Urinary bladder (tissue), 3 donors: ENCODE measurements at regions not wholly inside any gene's neighbourhood (a gene's known extent, or its start where the extent isn't known, plus 50 kb on each side); places are given as distances from the start of the nearest gene placed in this dataset.
A peak's percentile ranks its signal among the peaks of the same experiment; 100 is the strongest.

Experiments used
- DNase-seq: peaks from one replicate; pipeline ENCODE4 v3.0.0-alpha.2; 2015; ENCODE audit errors: extremely low spot score
- H3K27ac ChIP-seq: one replicate; pipeline ENCODE4 v1.5.1; 2013; ENCODE audit warnings: low read depth, mild to moderate bottlenecking, moderate library complexity
- H3K36me3 ChIP-seq: one replicate; pipeline ENCODE4 v1.6.1; 2013; ENCODE audit warnings: mild to moderate bottlenecking, moderate library complexity; ENCODE audit not compliant: insufficient read depth
- H3K4me1 ChIP-seq: one replicate; pipeline ENCODE4 v1.6.1; 2013; ENCODE audit warnings: mild to moderate bottlenecking, moderate library complexity; ENCODE audit not compliant: insufficient read depth
- H3K4me3 ChIP-seq: one replicate; pipeline ENCODE4 v1.5.1; 2013; ENCODE audit warnings: low read depth, low read length
- WGBS: extraction: QIAGEN DNeasy Blood & Tissue Kit; methylation state at CpG from one replicate; pipeline ENCODE4 v1.1.7; 2013; 5-methylcytosine and 5-hydroxymethylcytosine counted together
- donor health status: healthy with polysubstance abuse.
- donor health status: healthy.

DNA sequence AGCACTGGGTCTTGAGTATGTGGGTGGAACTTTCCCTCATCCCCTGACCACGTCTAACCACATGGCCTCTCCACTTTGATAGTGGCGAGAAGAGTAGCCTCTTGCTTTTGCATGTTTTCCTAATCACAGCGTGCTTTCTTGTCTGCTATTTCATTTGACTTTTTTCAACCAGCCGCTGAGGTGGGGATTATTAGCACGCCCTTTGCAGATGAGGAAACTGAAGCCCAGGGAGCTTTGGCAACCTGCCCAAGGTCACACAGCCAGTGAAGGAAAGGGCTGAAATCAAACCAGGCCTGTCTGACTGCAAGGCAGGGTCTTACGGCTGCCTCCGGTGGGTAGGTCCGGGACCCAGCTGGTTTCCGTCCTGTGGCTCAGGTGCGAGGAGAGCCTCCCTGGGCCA, 106.5 kb upstream of the MSX2 start:
- Histone ChIP-seq H3K4me3 (no peak overlapping the region), H3K36me3 (no peaks in the 10 kb centered on the region), H3K4me1 (no peaks in the 10 kb centered on the region), H3K27ac (peak overlapping the region; percentile 57)
- DNase-seq: no peak
- WGBS: 74% methylated on average over 10 of the region's 10 CpGs

GRCh38 chr5:174618589-174618988, 105.8 kb upstream of the MSX2 start:
- no peaks in the 10 kb centered on the region for H3K36me3 ChIP-seq
- DNase-seq: no peak
- H3K27ac ChIP-seq: no peak overlapping the region
- no peaks in the 10 kb centered on the region for H3K4me1 ChIP-seq
- H3K4me3 ChIP-seq: no peak overlapping the region
- 35% methylated on average over 4 of the region's 4 CpGs for WGBS

- no peak for DNase-seq
- 98% methylated on average over 4 of the region's 4 CpGs for WGBS
- no peaks in the 10 kb centered on the region for H3K4me1 ChIP-seq
Measured at GRCh38 chr5:174622067-174622466, 102.3 kb upstream of the MSX2 start.

GRCh38 chr5:174623018-174623417, 101.4 kb upstream of the MSX2 start:
- Histone ChIP-seq H3K4me1 (no peaks in the 10 kb centered on the region), H3K27ac (no peak overlapping the region), H3K4me3 (no peak overlapping the region), H3K36me3 (no peaks in the 10 kb centered on the region)
- DNase-seq: no peak
- 97% methylated on average over 1 of the region's 1 CpG for WGBS

More at GRCh38 chr5:174622067-174622466, 102.3 kb upstream of the MSX2 start:
- no peak overlapping the region for H3K27ac ChIP-seq
- no peak overlapping the region for H3K4me3 ChIP-seq
- H3K36me3 ChIP-seq: no peaks in the 10 kb centered on the region

DNA sequence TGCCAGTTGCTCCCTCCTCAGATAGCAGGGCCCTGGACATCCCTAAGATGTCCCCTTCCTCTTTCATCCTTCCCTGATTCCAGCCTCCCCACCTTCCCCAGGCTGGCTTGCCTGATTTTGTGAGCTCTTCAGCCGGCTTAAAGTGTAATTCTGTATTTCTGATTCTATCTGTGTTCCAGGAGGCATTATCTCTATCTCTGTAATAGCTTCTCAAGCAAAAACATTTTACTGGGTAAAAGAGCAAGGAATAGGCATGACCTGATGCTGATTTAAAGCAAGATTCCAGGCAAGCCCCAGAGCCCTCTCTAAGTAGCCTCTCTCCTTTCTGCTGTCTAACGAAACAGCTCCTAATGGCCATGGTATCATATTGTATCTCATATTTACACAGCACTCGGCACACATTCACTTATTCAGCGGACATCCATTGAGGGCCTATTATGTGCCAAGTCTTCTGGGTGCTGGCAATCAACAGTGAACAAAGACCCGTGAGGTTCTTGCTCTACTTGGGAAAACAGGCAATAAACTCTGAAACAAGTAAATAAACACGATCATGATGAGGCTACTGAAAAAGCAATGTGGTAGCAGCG, 100.9 kb upstream of the MSX2 start:
- H3K4me3 ChIP-seq: no peak overlapping the region
- WGBS: 70% methylated on average over 7 of the region's 7 CpGs
- H3K36me3 ChIP-seq: no peaks in the 10 kb centered on the region
- no peak for DNase-seq
- no peaks in the 10 kb centered on the region for H3K4me1 ChIP-seq
- H3K27ac ChIP-seq: no peak overlapping the region

DNA sequence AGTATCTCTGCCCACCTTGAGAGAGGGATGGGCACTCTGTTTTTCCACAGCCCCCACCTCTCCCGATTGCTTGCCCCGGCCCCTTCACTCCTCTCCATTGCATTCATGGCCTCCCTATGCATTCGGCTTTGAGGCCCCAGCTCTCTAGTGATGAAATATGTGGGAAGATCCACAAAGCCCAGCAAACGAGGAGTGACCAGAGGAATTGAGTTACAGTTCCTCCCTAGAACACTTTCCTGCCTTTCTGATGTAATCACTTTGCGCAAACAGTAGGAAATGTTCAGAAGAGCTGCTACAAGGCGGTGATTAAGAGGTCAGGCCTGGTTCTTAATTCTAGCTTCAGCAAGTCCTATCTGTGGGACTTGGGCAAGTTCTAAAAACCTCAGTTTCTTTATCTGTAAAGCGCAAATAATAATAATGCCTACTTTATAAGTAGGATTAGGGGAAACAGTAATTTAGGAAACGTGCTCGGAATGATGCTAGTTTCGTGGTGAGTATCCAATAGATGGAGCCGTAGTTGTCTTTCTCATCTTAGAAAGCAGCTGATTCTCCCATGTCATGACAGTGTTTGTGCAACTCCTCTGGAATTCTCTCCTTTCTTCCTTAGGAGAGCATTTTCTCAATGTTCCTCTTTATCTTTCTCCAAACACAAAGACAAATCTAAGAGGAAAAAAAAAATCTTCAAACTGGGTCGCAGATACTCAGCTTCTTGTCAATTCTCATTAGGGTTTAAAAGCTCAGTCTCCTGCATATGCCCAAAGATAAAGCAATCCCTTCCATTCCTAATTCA, 99.5 kb upstream of the MSX2 start:
- WGBS: 64% methylated on average over 12 of the region's 12 CpGs
- Histone ChIP-seq H3K4me1 (no peaks in the 10 kb centered on the region), H3K27ac (no peak overlapping the region), H3K36me3 (no peaks in the 10 kb centered on the region), H3K4me3 (no peak overlapping the region)
- DNase-seq: no peak

GRCh38 chr5:174625591-174626350, 98.6 kb upstream of the MSX2 start:
- DNase-seq: no peak
- Histone ChIP-seq H3K36me3 (no peaks in the 10 kb centered on the region), H3K4me1 (no peaks in the 10 kb centered on the region), H3K4me3 (no peak overlapping the region), H3K27ac (no peak overlapping the region)
- 36% methylated on average over 11 of the region's 11 CpGs for WGBS

GRCh38 chr5:174626369-174626920, 97.9 kb upstream of the MSX2 start:
- no peaks in the 10 kb centered on the region for H3K36me3 ChIP-seq
- no peak for DNase-seq
- H3K27ac ChIP-seq: no peak overlapping the region
- WGBS: 53% methylated on average over 7 of the region's 7 CpGs
- H3K4me3 ChIP-seq: no peak overlapping the region
- no peaks in the 10 kb centered on the region for H3K4me1 ChIP-seq

- Histone ChIP-seq H3K4me1 (no peaks in the 10 kb centered on the region), H3K27ac (no peak overlapping the region), H3K36me3 (no peaks in the 10 kb centered on the region), H3K4me3 (no peak overlapping the region)
- DNase-seq: no peak
- WGBS: 68% methylated on average over 6 of the region's 6 CpGs
Measured at GRCh38 chr5:174636094-174636493, 88.3 kb upstream of the MSX2 start.

GRCh38 chr5:174642816-174643405, 81.5 kb upstream of the MSX2 start:
- Histone ChIP-seq H3K36me3 (no peaks in the 10 kb centered on the region), H3K4me1 (no peaks in the 10 kb centered on the region), H3K27ac (no peak overlapping the region), H3K4me3 (no peak overlapping the region)
- no peak for DNase-seq
- WGBS: 38% methylated on average over 4 of the region's 4 CpGs

DNA sequence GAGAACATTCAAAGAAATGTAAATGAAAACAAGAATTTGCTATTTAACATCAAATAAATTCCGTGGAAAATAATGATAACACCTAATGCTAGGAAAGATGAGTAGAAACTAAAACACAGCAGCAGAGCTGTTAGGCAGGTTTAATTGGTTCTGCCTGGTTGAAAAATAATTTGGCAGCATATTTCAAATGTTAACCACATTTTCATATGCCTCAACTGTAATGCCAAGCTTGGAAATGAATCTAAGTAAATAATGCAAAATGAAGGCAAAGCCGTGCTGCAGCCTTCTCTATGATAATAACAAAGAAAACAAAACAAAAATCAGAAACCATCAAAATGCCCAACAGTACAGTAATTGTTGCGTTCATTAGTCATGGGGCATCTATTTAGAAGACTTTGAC, 79.9 kb upstream of the MSX2 start:
- H3K4me3 ChIP-seq: no peak overlapping the region
- no peaks in the 10 kb centered on the region for H3K4me1 ChIP-seq
- no peaks in the 10 kb centered on the region for H3K36me3 ChIP-seq
- WGBS: 67% methylated on average over 3 of the region's 3 CpGs
- no peak for DNase-seq
- H3K27ac ChIP-seq: no peak overlapping the region

DNA sequence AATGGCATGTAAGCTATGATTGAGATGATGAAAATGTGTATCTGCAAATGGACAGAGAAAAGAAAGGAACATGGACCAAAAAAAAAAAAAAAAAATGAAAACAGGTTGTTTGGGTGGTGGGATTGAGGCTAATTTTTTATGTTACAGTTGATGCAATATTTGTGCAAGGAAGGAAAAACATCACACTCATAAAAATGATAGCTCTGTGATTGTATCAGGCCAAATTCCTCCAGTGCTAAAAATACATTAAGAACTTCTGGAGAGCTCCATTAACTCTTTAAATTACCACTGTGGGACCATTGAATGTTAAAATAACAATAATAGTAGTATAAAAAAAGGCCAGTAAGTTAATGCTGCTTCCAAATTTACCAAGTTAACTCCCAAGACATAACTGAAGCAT, 79.5 kb upstream of the MSX2 start:
- H3K27ac ChIP-seq: no peak overlapping the region

DNA sequence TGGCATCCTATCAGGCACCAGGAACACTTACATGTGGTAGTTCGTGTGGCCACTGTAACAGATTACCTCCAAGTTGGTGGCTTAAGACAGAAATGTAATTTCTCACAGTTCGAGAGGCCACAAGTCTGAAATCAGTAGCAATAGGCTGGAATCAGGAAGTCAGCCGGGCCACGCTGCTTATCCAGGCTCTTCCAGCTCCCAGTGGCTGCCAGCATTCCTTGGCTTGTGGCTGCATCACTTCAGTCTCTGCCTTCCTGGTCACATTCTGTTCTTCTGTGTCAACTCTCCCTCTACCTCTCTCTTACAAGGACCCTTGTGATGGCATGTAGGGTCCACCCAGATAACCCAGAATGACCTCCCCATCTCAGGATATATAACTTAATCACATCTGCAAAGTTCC, 78.7 kb upstream of the MSX2 start:
- no peak for DNase-seq
- 96% methylated on average over 4 of the region's 4 CpGs for WGBS
- no peaks in the 10 kb centered on the region for H3K4me1 ChIP-seq
- no peak overlapping the region for H3K4me3 ChIP-seq
- no peak overlapping the region for H3K27ac ChIP-seq
- H3K36me3 ChIP-seq: no peaks in the 10 kb centered on the region

More for the DNA sequence above, 79.5 kb upstream of the MSX2 start:
- Histone ChIP-seq H3K4me1 (no peaks in the 10 kb centered on the region), H3K4me3 (no peak overlapping the region), H3K36me3 (no peaks in the 10 kb centered on the region)
- no peak for DNase-seq
